CD4-positive, alpha-beta T cell (primary cell): ENCODE measurements at regions not wholly inside any gene's neighbourhood (a gene's known extent, or its start where the extent isn't known, plus 50 kb on each side); places are given as distances from the start of the nearest gene placed in this dataset.

Experiments used
- ATAC-seq: fragments of 200-7000 bp; cut with Tn5 transposase; one replicate; pipeline ENCODE4 v1.10.0; 2022; ENCODE audit warnings: mild to moderate bottlenecking; ENCODE audit not compliant: poor library complexity
- CTCF ChIA-PET: fragments of 350-600 bp; sonication (Branson Sonifier 250); formaldehyde crosslinking; loops from one replicate; lab custom pipeline; 2021; ENCODE audit warnings: antibody characterized with exemption, inconsistent platforms; lab: Charles Lee
- POLR2A ChIA-PET: fragments of 350-600 bp; sonication (Branson Sonifier 250); formaldehyde crosslinking; loops from one replicate; lab custom pipeline; 2021; ENCODE audit warnings: antibody characterized with exemption, inconsistent platforms; lab: Charles Lee
- DNase-seq, 14 experiments: peaks; one replicate each; pipeline ENCODE4 v3.0.0-alpha.2; 2013 to 2020; ENCODE audit warnings: mixed read lengths in 2 of 14
- H3K27ac ChIP-seq, 2 donors: one replicate each; pipeline versions ENCODE4 v1.5.1 to v1.7.0; 2013; ENCODE audit warnings: low read length in 2 of 2, low read depth in 1 of 2, mild to moderate bottlenecking in 1 of 2
- H3K27me3 ChIP-seq, 2 experiments: 1 replicate in 1 of 2; 2 replicates in 1 of 2; pipeline versions ENCODE4 v1.6.1 to v1.7.0; 2013; ENCODE audit warnings: low read length in 2 of 2, control low read depth in 1 of 2, mild to moderate bottlenecking in 1 of 2, moderate library complexity in 1 of 2; ENCODE audit not compliant: insufficient read depth in 2 of 2, control insufficient read depth in 1 of 2
- H3K36me3 ChIP-seq: one replicate; pipeline ENCODE4 v1.6.1; 2013; ENCODE audit warnings: low read length, control low read depth; ENCODE audit not compliant: insufficient read depth
- H3K4me1 ChIP-seq: one replicate; pipeline ENCODE4 v1.6.1; 2013; ENCODE audit warnings: low read length, control low read depth; ENCODE audit not compliant: insufficient read depth
- H3K4me3 ChIP-seq: one replicate; pipeline ENCODE4 v1.5.1; 2013; ENCODE audit warnings: mild to moderate bottlenecking, low read length, moderate library complexity
- H3K9me3 ChIP-seq, 2 experiments: 1 replicate in 1 of 2; 2 replicates in 1 of 2; pipeline versions ENCODE4 v1.6.1 to v1.7.0; 2013; ENCODE audit warnings: low read length in 2 of 2, mild to moderate bottlenecking in 2 of 2, control low read depth in 1 of 2, moderate library complexity in 1 of 2; ENCODE audit not compliant: control insufficient read depth in 1 of 2, insufficient read depth in 1 of 2
- H3K27ac Mint-ChIP-seq: one replicate; pipeline ENCODE4 v1.8.0; 2020; ENCODE audit warnings: mixed read lengths
- H3K27me3 Mint-ChIP-seq: one replicate; pipeline ENCODE4 v1.8.0; 2021; ENCODE audit warnings: mixed read lengths
- H3K36me3 Mint-ChIP-seq: one replicate; pipeline ENCODE4 v1.8.0; 2021; ENCODE audit warnings: low read depth, mixed read lengths
- H3K4me1 Mint-ChIP-seq: one replicate; pipeline ENCODE4 v1.8.0; 2021; ENCODE audit warnings: low read depth, mixed read lengths
- H3K4me3 Mint-ChIP-seq: one replicate; pipeline ENCODE4 v1.8.0; 2020; ENCODE audit warnings: mild to moderate bottlenecking, mixed read lengths
- H3K9me3 Mint-ChIP-seq: one replicate; pipeline ENCODE4 v1.8.0; 2020; ENCODE audit warnings: mixed read lengths
- intact Hi-C, 2 experiments: fragments of 100-400 bp; cut with DNase I in 1 of 2; cut with micrococcal nuclease in 1 of 2; formaldehyde crosslinking; loops; one replicate each; pipeline versions ENCODE4 v1.15.1 to v1.9.0; 2023 to 2025; cut with DNase I, micrococcal nuclease
- TF ChIP-seq, protein P1 (sequence below): fragments of 200-600 bp; IDR thresholded peaks from one replicate; pipeline ENCODE4 v1.8.0; 2022; ENCODE audit warnings: antibody characterized with exemption, mild to moderate bottlenecking

- no peaks in the 10 kb centered on the region for H3K36me3 ChIP-seq
- H3K4me1 ChIP-seq = no peaks in the 10 kb centered on the region
- intact Hi-C loops = no loop called here
- DNase-seq = no peak
- no peak for ATAC-seq
- TF ChIP-seq, protein P1, sequence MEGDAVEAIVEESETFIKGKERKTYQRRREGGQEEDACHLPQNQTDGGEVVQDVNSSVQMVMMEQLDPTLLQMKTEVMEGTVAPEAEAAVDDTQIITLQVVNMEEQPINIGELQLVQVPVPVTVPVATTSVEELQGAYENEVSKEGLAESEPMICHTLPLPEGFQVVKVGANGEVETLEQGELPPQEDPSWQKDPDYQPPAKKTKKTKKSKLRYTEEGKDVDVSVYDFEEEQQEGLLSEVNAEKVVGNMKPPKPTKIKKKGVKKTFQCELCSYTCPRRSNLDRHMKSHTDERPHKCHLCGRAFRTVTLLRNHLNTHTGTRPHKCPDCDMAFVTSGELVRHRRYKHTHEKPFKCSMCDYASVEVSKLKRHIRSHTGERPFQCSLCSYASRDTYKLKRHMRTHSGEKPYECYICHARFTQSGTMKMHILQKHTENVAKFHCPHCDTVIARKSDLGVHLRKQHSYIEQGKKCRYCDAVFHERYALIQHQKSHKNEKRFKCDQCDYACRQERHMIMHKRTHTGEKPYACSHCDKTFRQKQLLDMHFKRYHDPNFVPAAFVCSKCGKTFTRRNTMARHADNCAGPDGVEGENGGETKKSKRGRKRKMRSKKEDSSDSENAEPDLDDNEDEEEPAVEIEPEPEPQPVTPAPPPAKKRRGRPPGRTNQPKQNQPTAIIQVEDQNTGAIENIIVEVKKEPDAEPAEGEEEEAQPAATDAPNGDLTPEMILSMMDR = no peak
- Mint-ChIP-seq H3K9me3 (no peaks in the 10 kb centered on the region), H3K27ac (no peak overlapping the region), H3K4me1 (no peaks in the 10 kb centered on the region), H3K36me3 (no peaks in the 10 kb centered on the region), H3K27me3 (no peaks in the 10 kb centered on the region), H3K4me3 (no peak overlapping the region)
- H3K27ac ChIP-seq = no peak overlapping the region
- ChIA-PET POLR2A (no interaction called here), CTCF (no interaction called here)
- no peaks in the 10 kb centered on the region for H3K9me3 ChIP-seq
- no peak overlapping the region for H3K4me3 ChIP-seq
- H3K27me3 ChIP-seq = no peaks in the 10 kb centered on the region
Measured at GRCh38 chr15:95120595-95120994, 889.2 kb downstream of the MCTP2 start.

- intact Hi-C loops = no loop called here
- ChIA-PET CTCF (no interaction called here), POLR2A (no interaction called here)
- Histone ChIP-seq H3K27ac (no peak overlapping the region), H3K9me3 (no peaks in the 10 kb centered on the region), H3K4me3 (no peak overlapping the region), H3K4me1 (no peaks in the 10 kb centered on the region), H3K27me3 (no peaks in the 10 kb centered on the region), H3K36me3 (no peaks in the 10 kb centered on the region)
- Mint-ChIP-seq H3K27ac (no peak overlapping the region), H3K4me3 (no peak overlapping the region), H3K4me1 (no peaks in the 10 kb centered on the region), H3K9me3 (no peaks in the 10 kb centered on the region), H3K36me3 (no peaks in the 10 kb centered on the region), H3K27me3 (no peaks in the 10 kb centered on the region)
- no peak for ATAC-seq
- no peak for DNase-seq
- TF ChIP-seq, protein P1 = no peak
Measured at GRCh38 chr15:95121191-95121590, 889.8 kb downstream of the MCTP2 start.

DNA sequence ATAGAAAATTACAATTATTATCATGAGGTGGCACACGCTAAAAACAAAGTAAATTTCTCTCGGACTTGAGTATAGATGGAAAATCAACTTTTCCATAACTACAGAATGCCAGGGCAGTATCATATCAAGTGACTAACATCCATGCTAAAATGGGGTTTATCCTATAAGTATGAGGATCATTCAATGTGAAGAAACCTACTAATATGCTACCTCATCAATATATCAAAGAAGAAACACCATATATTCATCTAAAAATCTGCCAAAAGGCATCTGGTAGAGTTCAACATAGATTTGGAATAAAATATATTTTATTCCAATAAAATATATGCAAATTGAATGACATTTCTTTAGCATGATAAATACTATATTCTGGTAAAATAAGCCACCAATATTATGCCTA is 894.4 kb downstream of the MCTP2 start:
- H3K27me3 Mint-ChIP-seq = no peaks in the 10 kb centered on the region
- no peak overlapping the region for H3K4me3 Mint-ChIP-seq
- H3K4me1 Mint-ChIP-seq = no peaks in the 10 kb centered on the region
- no peak for ATAC-seq
- H3K27ac Mint-ChIP-seq = no peak overlapping the region
- intact Hi-C loops = no loop called here
- H3K9me3 ChIP-seq = no peaks in the 10 kb centered on the region
- no peaks in the 10 kb centered on the region for H3K9me3 Mint-ChIP-seq
- no peaks in the 10 kb centered on the region for H3K36me3 Mint-ChIP-seq
- H3K4me3 ChIP-seq = no peak overlapping the region
- H3K36me3 ChIP-seq = no peaks in the 10 kb centered on the region
- DNase-seq = no peak
- no peaks in the 10 kb centered on the region for H3K4me1 ChIP-seq
- ChIA-PET CTCF (no interaction called here), POLR2A (no interaction called here)
- no peak overlapping the region for H3K27ac ChIP-seq
- TF ChIP-seq, protein P1 = no peak
- H3K27me3 ChIP-seq = no peaks in the 10 kb centered on the region
